ENCODE measurements at regions not wholly inside any gene's neighbourhood (a gene's known extent, or its start where the extent isn't known, plus 50 kb on each side); places are given as distances from the start of the nearest gene placed in this dataset.

DNA sequence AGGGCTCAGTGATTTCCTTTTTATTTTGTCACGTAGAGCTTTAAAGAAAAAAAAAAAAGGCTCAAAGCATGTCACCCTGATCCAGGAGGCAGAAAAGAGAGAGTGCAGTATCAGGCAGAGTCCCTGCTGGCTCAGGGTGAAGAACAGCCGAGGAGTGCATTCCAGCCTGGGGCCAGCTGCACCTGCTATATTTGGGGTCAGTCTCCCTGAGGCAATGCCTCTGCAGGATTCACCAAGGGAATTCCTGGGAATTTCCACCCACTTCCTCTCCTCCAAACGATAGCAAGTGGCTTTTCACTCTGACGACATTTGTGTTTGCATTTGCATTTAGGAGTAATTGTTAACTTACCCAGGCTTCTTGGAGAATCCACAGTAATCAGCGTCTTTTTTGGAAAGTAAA lies 202.9 kb upstream of the CTNNB1 start:
- Histone ChIP-seq H3K27me3 (ENCODE audit: control insufficient read depth, insufficient read depth, low read length, poor library complexity, severe bottlenecking) (no peaks in the 10 kb centered on the region), H3K4me1 (ENCODE audit: control insufficient read depth, insufficient read depth, low read length) (peaks cover 16% of the 10 kb centered on the region), H3K36me3 (ENCODE audit: control insufficient read depth, insufficient read depth, low read length) (no peaks in the 10 kb centered on the region), H3K4me3 (ENCODE audit: low read length) (no peak overlapping the region), H3K9me3 (ENCODE audit: control insufficient read depth, low read length) (no peaks in the 10 kb centered on the region), H3K9ac (ENCODE audit: extremely low read depth, low read length, poor library complexity, severe bottlenecking) (peak overlapping the region; percentile 35), H3K27ac (ENCODE audit: low read depth, low read length) (no peak overlapping the region)
- Mint-ChIP-seq H3K4me3 (peak overlapping the region; percentile 18), H3K4me1 (peaks cover 30% of the 10 kb centered on the region), H3K27ac (peak overlapping the region; percentile 94), H3K27me3 (ENCODE audit: insufficient read depth) (peaks cover 1% of the 10 kb centered on the region), H3K36me3 (ENCODE audit: low read depth) (no peaks in the 10 kb centered on the region), H3K9me3 (no peaks in the 10 kb centered on the region)
- WGBS, 2 experiments (ENCODE audit: insufficient coverage in 1 of 2, insufficient read length in 1 of 2), result 30 to 31% methylated on average over 2 to 5 of the region's 5 CpGs
- peak; percentile 65 for DNase-seq
- TF ChIP-seq, protein P1, sequence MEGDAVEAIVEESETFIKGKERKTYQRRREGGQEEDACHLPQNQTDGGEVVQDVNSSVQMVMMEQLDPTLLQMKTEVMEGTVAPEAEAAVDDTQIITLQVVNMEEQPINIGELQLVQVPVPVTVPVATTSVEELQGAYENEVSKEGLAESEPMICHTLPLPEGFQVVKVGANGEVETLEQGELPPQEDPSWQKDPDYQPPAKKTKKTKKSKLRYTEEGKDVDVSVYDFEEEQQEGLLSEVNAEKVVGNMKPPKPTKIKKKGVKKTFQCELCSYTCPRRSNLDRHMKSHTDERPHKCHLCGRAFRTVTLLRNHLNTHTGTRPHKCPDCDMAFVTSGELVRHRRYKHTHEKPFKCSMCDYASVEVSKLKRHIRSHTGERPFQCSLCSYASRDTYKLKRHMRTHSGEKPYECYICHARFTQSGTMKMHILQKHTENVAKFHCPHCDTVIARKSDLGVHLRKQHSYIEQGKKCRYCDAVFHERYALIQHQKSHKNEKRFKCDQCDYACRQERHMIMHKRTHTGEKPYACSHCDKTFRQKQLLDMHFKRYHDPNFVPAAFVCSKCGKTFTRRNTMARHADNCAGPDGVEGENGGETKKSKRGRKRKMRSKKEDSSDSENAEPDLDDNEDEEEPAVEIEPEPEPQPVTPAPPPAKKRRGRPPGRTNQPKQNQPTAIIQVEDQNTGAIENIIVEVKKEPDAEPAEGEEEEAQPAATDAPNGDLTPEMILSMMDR (conservative IDR thresholded peaks at IDR 0.05), result no peak

DNA sequence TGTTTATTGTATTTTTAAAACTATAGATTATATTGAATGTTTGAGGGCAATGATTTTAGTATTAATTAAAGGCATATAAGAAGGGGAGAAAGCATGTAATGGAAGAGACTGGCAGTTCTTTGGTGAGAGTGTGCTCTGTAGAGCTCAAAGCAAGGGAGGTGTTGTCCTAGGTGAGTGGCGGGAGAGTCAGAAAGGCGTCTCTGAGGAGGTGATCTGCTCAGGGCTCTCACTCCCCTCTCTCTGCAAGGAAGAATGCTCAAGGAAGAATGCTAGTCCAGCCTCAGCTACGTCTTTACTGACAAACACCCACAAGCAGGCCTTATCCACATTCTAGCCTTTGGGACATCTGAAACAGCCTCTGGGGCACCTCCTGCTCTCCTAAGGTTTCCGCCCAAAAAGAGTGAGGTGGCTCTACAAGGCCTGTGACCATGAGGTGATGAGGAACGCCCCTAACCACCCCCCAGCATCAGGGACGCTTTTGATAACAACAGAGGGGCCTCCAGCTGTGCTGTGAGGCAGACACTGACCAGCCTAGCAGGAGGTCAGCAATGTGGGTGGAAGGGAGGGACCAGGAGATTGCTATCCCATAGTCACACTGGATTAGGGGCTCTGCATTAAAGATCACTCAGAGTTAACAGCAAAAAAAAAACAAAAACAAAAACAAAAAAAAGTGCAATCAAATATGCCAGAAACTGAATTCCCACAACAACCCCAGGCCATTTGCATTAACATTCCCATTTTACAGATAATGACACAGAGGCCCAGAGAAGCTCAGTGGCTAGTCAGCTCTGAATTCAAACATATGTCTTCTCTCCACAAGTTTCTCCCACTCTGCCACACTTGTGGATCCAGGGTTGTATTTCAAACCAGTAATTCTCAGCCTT lies 202.2 kb upstream of the CTNNB1 start:
- no peaks in the 10 kb centered on the region for H3K27me3 ChIP-seq (ENCODE audit: control insufficient read depth, insufficient read depth, low read length, poor library complexity, severe bottlenecking)
- H3K4me3 ChIP-seq (ENCODE audit: low read length), result no peak overlapping the region
- peak overlapping the region; percentile 16 for H3K27ac ChIP-seq (ENCODE audit: low read depth, low read length)
- TF ChIP-seq, protein P1 (conservative IDR thresholded peaks at IDR 0.05), result no peak
- peak; percentile 85 for DNase-seq
- Mint-ChIP-seq H3K36me3 (ENCODE audit: low read depth) (no peaks in the 10 kb centered on the region), H3K9me3 (no peaks in the 10 kb centered on the region), H3K4me1 (peaks cover 31% of the 10 kb centered on the region), H3K27ac (peak overlapping the region; percentile 94), H3K27me3 (ENCODE audit: insufficient read depth) (peaks cover 1% of the 10 kb centered on the region), H3K4me3 (peak overlapping the region; percentile 18)
- no peaks in the 10 kb centered on the region for H3K36me3 ChIP-seq (ENCODE audit: control insufficient read depth, insufficient read depth, low read length)
- H3K9me3 ChIP-seq (ENCODE audit: control insufficient read depth, low read length), result no peaks in the 10 kb centered on the region
- peak overlapping the region; percentile 35 for H3K9ac ChIP-seq (ENCODE audit: extremely low read depth, low read length, poor library complexity, severe bottlenecking)
- 46 to 57% methylated on average over 2 to 6 of the region's 6 CpGs for WGBS, 2 experiments (ENCODE audit: insufficient coverage in 1 of 2, insufficient read length in 1 of 2)
- H3K4me1 ChIP-seq (ENCODE audit: control insufficient read depth, insufficient read depth, low read length), result peaks cover 16% of the 10 kb centered on the region

DNA sequence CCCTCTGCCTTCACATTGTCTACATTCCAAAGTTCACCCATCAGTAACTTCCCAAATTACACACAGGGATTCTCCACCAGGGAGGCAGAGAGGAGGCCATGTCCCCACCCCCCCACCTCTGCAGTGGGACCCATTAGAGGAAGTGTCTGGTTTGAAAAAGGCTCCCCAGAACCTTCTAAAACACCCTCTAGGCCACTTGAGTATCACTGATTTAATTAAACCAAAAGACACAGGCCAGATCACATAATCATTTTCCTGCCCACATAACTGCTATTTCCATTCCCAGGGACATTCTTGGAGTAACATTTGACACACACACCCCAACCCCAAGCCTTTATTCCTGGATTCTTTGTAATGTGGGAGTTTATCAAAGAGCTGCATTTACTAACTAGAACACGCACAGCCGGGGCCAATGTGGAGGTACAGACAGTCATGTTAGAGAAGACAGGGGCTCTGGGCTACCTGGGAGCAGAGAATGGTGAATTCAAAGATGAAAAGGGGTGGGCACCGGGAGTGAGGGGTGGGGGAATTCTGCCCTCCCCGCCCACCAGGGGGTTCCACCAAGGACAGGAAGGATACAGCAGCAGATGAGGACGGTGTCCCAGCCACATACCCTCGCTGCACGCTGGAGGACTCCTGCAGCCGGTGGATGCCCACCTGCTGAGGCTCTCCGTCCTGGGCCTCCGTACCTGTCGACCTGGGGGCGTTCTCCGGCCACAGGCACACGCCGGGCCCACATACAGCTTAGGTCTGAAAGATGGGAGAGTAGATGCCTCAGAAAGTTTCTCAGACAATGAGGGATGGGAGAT lies 201.4 kb upstream of the CTNNB1 start:
- peaks cover 16% of the 10 kb centered on the region for H3K4me1 ChIP-seq (ENCODE audit: control insufficient read depth, insufficient read depth, low read length)
- TF ChIP-seq, protein P1 (conservative IDR thresholded peaks at IDR 0.05), result no peak
- H3K27ac ChIP-seq (ENCODE audit: low read depth, low read length), result no peak overlapping the region
- no peaks in the 10 kb centered on the region for H3K27me3 ChIP-seq (ENCODE audit: control insufficient read depth, insufficient read depth, low read length, poor library complexity, severe bottlenecking)
- H3K9ac ChIP-seq (ENCODE audit: extremely low read depth, low read length, poor library complexity, severe bottlenecking), result no peak overlapping the region
- Mint-ChIP-seq H3K4me1 (peaks cover 35% of the 10 kb centered on the region), H3K4me3 (no peak overlapping the region), H3K27ac (no peak overlapping the region), H3K9me3 (no peaks in the 10 kb centered on the region), H3K36me3 (ENCODE audit: low read depth) (no peaks in the 10 kb centered on the region), H3K27me3 (ENCODE audit: insufficient read depth) (peaks cover 4% of the 10 kb centered on the region)
- no peaks in the 10 kb centered on the region for H3K36me3 ChIP-seq (ENCODE audit: control insufficient read depth, insufficient read depth, low read length)
- no peak for DNase-seq
- H3K4me3 ChIP-seq (ENCODE audit: low read length), result no peak overlapping the region
- WGBS, 2 experiments (ENCODE audit: insufficient coverage in 1 of 2, insufficient read length in 1 of 2), result 89 to 94% methylated on average over 12 to 15 of the region's 15 CpGs
- H3K9me3 ChIP-seq (ENCODE audit: control insufficient read depth, low read length), result no peaks in the 10 kb centered on the region

Data from endodermal cell (in vitro differentiated cells).